Large intestine (tissue), 3 donors: ENCODE measurements at regions not wholly inside any gene's neighbourhood (a gene's known extent, or its start where the extent isn't known, plus 50 kb on each side); places are given as distances from the start of the nearest gene placed in this dataset.

ENCODE experiments used
- DNase-seq, 2 donors: peaks; one replicate each; pipeline versions ENCODE4 v3.0.0 to v3.0.0-alpha.2; 2013
- H3K27ac ChIP-seq: one replicate; pipeline ENCODE4 v1.5.1; 2013; ENCODE audit warnings: low read length
- H3K27me3 ChIP-seq: 2 replicates; pipeline ENCODE4 v1.6.1; 2013; ENCODE audit warnings: low read length; ENCODE audit not compliant: control insufficient read depth, insufficient read depth
- H3K36me3 ChIP-seq: 2 replicates; pipeline ENCODE4 v1.6.1; 2013; ENCODE audit warnings: low read length; ENCODE audit not compliant: control insufficient read depth, insufficient read depth
- H3K4me1 ChIP-seq: one replicate; pipeline ENCODE4 v1.6.1; 2013; ENCODE audit warnings: low read length; ENCODE audit not compliant: control insufficient read depth, insufficient read depth
- H3K4me3 ChIP-seq: one replicate; pipeline ENCODE4 v1.5.1; 2013; ENCODE audit warnings: low read length
- H3K9me3 ChIP-seq: one replicate; pipeline ENCODE4 v1.6.1; 2013; ENCODE audit warnings: mild to moderate bottlenecking, low read depth, low read length, moderate library complexity; ENCODE audit not compliant: control insufficient read depth
- WGBS: methylation state at CpG from one replicate; pipeline ENCODE4 v1.1.5; 2013; ENCODE audit warnings: low lambda C conversion rate; ENCODE audit not compliant: insufficient coverage; 5-methylcytosine and 5-hydroxymethylcytosine counted together

- peaks cover 31% of the 10 kb centered on the region for H3K27me3 ChIP-seq
- H3K9me3 ChIP-seq: no peaks in the 10 kb centered on the region
- DNase-seq: no peak
- no peak overlapping the region for H3K27ac ChIP-seq
- H3K36me3 ChIP-seq: no peaks in the 10 kb centered on the region
- H3K4me3 ChIP-seq: no peak overlapping the region
- WGBS: no CpG with 5 or more reads among the region's 2 CpGs
- no peaks in the 10 kb centered on the region for H3K4me1 ChIP-seq
These were observed 423.5 kb downstream of the MIAT start for GRCh38 chr22:27080863-27081262.

- H3K9me3 ChIP-seq: no peaks in the 10 kb centered on the region
- no peak overlapping the region for H3K27ac ChIP-seq
- no peak overlapping the region for H3K4me3 ChIP-seq
- peaks cover 35% of the 10 kb centered on the region for H3K27me3 ChIP-seq
- H3K4me1 ChIP-seq: no peaks in the 10 kb centered on the region
- no peaks in the 10 kb centered on the region for H3K36me3 ChIP-seq
- WGBS: no CpG with 5 or more reads among the region's 4 CpGs
- no peak for DNase-seq
These were observed 426.2 kb downstream of the MIAT start for GRCh38 chr22:27083610-27084009.

- Histone ChIP-seq H3K4me3 (no peak overlapping the region), H3K27ac (no peak overlapping the region), H3K36me3 (no peaks in the 10 kb centered on the region), H3K4me1 (no peaks in the 10 kb centered on the region), H3K9me3 (no peaks in the 10 kb centered on the region), H3K27me3 (peaks cover 35% of the 10 kb centered on the region)
- DNase-seq: no peak
- no CpG with 5 or more reads among the region's 1 CpG for WGBS
These were observed 426.7 kb downstream of the MIAT start for GRCh38 chr22:27084130-27084529.

GRCh38 chr22:27086080-27087044 is 429.0 kb downstream of the MIAT start:
- WGBS: 83% methylated on average over 1 of the region's 18 CpGs
- no peak overlapping the region for H3K4me3 ChIP-seq
- DNase-seq: no peak
- no peak overlapping the region for H3K27ac ChIP-seq
- no peaks in the 10 kb centered on the region for H3K36me3 ChIP-seq
- H3K4me1 ChIP-seq: no peaks in the 10 kb centered on the region
- H3K9me3 ChIP-seq: no peaks in the 10 kb centered on the region
- peaks cover 25% of the 10 kb centered on the region for H3K27me3 ChIP-seq

- H3K4me1 ChIP-seq: no peaks in the 10 kb centered on the region
- no peak overlapping the region for H3K4me3 ChIP-seq
- peaks cover 19% of the 10 kb centered on the region for H3K27me3 ChIP-seq
- 72% methylated on average over 2 of the region's 4 CpGs for WGBS
- no peak for DNase-seq
- no peaks in the 10 kb centered on the region for H3K36me3 ChIP-seq
- no peak overlapping the region for H3K27ac ChIP-seq
- no peaks in the 10 kb centered on the region for H3K9me3 ChIP-seq
These were observed 429.7 kb downstream of the MIAT start for GRCh38 chr22:27087051-27087450.

- Histone ChIP-seq H3K36me3 (no peaks in the 10 kb centered on the region), H3K4me3 (no peak overlapping the region), H3K27me3 (peaks cover 19% of the 10 kb centered on the region), H3K27ac (no peak overlapping the region), H3K4me1 (no peaks in the 10 kb centered on the region), H3K9me3 (no peaks in the 10 kb centered on the region)
- no peak for DNase-seq
- no CpG with 5 or more reads among the region's 1 CpG for WGBS
These were observed 430.6 kb downstream of the MIAT start for GRCh38 chr22:27088026-27088425.

- H3K36me3 ChIP-seq: no peaks in the 10 kb centered on the region
- H3K9me3 ChIP-seq: no peaks in the 10 kb centered on the region
- no peak for DNase-seq
- H3K4me3 ChIP-seq: no peak overlapping the region
- no peak overlapping the region for H3K27ac ChIP-seq
- H3K4me1 ChIP-seq: no peaks in the 10 kb centered on the region
- peaks cover 24% of the 10 kb centered on the region for H3K27me3 ChIP-seq
- WGBS: no CpG with 5 or more reads among the region's 3 CpGs
These were observed 431.9 kb downstream of the MIAT start for GRCh38 chr22:27089264-27089663.

- Histone ChIP-seq H3K27me3 (peaks cover 23% of the 10 kb centered on the region), H3K4me1 (no peaks in the 10 kb centered on the region), H3K27ac (no peak overlapping the region), H3K4me3 (no peak overlapping the region), H3K9me3 (no peaks in the 10 kb centered on the region), H3K36me3 (no peaks in the 10 kb centered on the region)
- DNase-seq: no peak
- 100% methylated on average over 1 of the region's 17 CpGs for WGBS
These were observed 433.2 kb downstream of the MIAT start for GRCh38 chr22:27090611-27091011.

- no peaks in the 10 kb centered on the region for H3K36me3 ChIP-seq
- H3K4me3 ChIP-seq: no peak overlapping the region
- H3K27me3 ChIP-seq: peaks cover 8% of the 10 kb centered on the region
- H3K27ac ChIP-seq: no peak overlapping the region
- no peaks in the 10 kb centered on the region for H3K4me1 ChIP-seq
- no peak for DNase-seq
- no CpG with 5 or more reads among the region's 4 CpGs for WGBS
- H3K9me3 ChIP-seq: no peaks in the 10 kb centered on the region
These were observed 436.0 kb downstream of the MIAT start for GRCh38 chr22:27093422-27093821.

- H3K27me3 ChIP-seq: peaks cover 11% of the 10 kb centered on the region
- no peaks in the 10 kb centered on the region for H3K36me3 ChIP-seq
- WGBS: 57% methylated on average over 1 of the region's 11 CpGs
- H3K9me3 ChIP-seq: no peaks in the 10 kb centered on the region
- H3K4me1 ChIP-seq: no peaks in the 10 kb centered on the region
- H3K4me3 ChIP-seq: no peak overlapping the region
- DNase-seq: peak in 1 of 2 donors; percentile 26
- H3K27ac ChIP-seq: no peak overlapping the region
These were observed 437.4 kb downstream of the MIAT start for GRCh38 chr22:27094633-27095308.
